Cardiac septum (tissue), 1 donor: ENCODE measurements at regions not wholly inside any gene's neighbourhood (a gene's known extent, or its start where the extent isn't known, plus 50 kb on each side); places are given as distances from the start of the nearest gene placed in this dataset.
A peak's percentile ranks its signal among the peaks of the same experiment; 100 is the strongest.

Experiments
- DNase-seq: peaks from one replicate; pipeline ENCODE4 v3.0.0-alpha.2; 2020; ENCODE audit warnings: low spot score
- intact Hi-C: fragments of 100-400 bp; cut with DNase I; formaldehyde crosslinking; loops from one replicate; pipeline ENCODE4 v1.14.0; 2022
- donor health status: DM: no; HTN: no; CAD: no.

DNA sequence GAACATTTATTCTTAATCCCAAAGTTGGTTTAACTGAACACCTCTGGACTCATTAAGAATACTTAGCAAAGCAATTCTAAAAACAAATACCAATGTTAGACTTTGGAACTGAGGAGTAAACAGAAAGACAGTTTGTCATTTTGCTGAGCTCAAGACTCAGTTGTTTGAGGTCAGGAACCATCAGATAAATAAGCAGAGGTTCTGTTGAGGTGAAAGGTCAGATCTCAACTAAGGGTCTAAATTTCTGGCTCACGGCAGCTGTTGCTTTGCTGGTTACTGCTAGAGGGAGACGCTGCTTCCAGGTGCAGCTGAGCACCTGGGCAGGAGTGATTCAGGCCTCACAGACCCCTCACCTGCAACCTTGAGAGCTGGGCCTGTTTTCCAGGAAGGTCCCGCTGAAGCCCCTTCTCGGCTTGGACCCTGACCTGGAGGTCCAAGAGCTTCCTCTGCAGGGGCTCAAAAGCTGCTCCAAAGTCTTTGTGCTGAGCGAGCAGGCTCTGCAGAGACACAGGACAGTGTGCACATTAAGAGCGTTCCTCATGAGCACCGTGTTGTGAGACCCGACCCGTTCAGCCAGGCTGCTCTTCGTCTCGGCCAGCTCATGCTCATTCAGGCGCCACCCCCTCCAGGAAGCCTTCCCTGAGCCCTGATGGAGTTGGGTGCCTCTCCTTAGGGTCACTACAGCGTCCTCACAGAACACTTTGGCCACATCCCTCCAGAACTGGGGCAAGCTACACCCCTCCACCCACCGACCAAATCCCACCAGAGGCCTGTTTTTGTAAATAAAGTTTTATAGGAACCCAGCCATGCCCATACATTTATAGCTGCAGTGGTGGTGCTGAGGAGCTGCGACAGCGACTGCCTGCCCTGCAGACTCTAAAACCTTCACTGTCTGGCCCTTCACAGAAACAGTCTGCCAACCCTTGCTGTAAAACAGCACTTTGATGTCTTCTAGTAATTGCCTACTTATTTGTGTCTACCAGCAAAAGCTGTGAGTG, 72.0 kb downstream of the SYNE3 start:
- no peak for DNase-seq
- intact Hi-C loops, result loop anchor here (5.0 to 10.0 kb wide), 2 partner anchors 320 to 548 kb away; no protein-coding TSS in a partner anchor

DNA sequence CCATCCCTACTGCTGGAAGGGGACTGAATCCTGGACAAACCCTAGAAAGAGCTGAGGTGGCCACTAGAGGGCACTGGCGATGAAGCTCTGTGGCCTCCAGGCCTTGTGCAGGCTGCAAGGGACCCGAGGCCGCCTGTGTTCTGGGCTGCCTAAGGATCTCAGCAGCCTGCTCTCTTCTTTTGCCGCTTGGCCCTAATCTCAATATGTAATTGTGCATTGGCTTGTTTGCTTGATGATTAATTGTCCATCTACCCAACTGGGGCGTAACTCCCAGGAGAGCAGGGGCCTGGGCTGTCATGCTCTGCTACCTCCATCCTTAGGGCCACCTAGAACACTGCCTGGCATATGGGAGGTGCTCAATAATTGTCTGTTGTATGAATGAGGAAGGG, 73.8 kb downstream of the SYNE3 start:
- intact Hi-C loops, result loop anchor here (1.0 to 10.0 kb wide), 3 partner anchors 85 to 550 kb away; no protein-coding TSS in a partner anchor
- DNase-seq, result peak; percentile 86

DNA sequence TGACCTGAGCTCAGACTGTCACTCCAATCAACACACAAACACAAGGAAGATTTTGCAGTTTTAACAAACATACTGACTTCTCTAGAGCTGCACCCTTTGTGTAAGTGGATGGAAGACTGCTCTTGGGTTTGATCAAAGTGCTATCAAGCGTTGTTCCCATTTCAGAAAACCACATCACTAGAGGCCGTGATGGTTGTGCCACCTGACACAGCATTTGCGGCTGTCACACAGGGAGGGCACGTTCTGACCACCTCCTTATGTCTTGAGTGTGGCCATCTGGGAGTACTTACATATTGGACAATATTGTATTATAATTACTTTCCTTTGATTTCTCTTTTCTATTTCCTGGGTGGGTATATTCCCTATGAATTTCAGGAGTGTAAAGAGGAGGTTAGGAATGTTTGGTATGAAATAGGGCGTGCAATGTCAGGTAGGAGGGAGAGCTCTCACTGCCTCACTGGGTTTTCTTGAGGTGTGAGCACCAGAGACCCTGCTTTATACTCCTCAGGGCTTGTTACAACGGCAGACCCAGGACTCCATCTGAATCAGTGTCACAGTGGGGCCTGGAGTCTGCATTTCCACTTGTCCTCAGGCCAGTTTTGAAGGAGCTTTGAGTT, 74.3 kb downstream of the SYNE3 start:
- DNase-seq, result no peak
- intact Hi-C loops, result loop anchor here (1.0 to 10.0 kb wide), 3 partner anchors 85 to 550 kb away; no protein-coding TSS in a partner anchor

DNA sequence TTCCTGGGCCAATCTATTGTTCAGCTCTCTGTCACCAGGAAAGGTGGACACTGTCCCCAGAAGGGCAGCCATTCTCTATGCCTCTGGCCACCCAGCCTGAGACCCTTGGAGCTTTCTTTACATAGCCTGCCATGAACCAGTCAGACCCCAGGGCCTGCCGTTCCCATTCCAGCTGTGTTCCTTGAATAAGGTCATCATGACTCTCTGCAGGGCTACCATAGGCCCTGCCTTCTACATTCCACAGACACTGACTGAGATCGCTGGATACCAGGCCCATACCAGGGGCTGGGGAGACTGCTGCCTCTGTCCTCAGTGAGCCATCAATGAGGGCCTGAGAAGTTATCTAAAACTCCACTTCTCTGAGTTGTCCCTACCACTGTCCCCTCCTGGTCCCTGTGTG, 75.5 kb downstream of the SYNE3 start:
- intact Hi-C loops, result loop anchor here (5.0 to 10.0 kb wide), 2 partner anchors 324 to 551 kb away; no protein-coding TSS in a partner anchor
- DNase-seq, result no peak

DNA sequence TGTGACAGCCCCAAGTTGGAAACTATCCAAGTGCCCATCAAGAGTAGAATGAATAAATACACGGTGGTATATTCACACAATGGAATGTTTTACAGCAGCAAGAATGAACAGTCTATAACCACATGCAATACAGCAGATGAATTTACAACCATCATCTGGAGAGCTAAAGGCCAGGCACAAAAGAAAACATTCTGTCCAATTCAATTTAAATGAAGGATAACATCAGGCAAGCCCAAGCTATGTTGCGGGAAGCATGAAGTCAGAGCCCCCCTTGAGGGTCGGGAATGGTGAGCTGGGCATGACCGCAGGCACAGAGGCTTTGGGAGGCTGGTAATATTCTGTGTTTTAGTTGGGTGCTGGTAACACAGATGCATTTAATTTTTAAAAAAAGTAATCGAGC, 76.0 kb downstream of the SYNE3 start:
- DNase-seq, result no peak
- intact Hi-C loops, result loop anchor here (5.0 to 10.0 kb wide), 2 partner anchors 324 to 552 kb away; no protein-coding TSS in a partner anchor

DNA sequence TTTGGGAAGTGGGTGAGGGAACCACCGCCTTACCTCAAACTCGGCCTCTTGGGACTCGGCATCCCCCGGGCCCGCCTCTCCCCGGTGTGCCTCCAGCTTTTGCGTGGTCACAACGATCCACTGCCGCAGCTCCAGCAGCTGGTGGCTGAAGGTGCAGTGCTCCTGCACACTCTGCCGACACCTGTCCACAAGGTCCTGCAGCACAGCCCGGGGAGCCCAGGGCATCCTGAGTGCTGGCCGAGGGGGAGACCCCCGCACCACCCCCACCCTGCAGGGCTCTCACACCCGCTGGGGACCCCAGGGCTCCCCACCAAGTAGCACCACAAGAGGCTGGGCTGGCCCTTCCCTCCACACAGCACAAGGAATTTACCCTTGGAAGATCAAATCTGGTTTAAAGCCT, 76.6 kb downstream of the SYNE3 start:
- intact Hi-C loops, result loop anchor here (5.0 to 10.0 kb wide), 3 partner anchors 325 to 552 kb away; no protein-coding TSS in a partner anchor
- DNase-seq, result no peak

DNA sequence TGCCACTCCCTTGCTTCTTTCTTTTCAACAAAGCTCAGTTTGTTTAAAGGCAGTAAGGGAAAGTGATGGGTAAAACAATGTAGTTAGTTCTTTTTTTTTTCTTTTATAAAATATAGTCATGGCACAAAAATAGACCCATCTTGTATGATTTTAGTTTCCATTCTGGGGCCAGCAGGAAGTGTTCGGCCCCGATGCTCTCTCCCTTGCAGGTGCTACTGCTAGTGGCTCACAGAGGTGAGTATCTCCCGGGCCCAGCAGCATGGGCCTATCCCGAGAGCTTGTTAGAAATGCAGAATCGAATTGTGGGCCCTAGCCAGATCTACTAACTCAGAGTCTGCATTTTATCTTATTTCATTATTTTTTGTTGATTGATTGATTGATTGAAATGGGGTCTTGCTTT, 78.7 kb downstream of the SYNE3 start:
- no peak for DNase-seq
- intact Hi-C loops, result loop anchor here (10.0 kb wide), 1 partner anchor 323 kb away; no protein-coding TSS in a partner anchor

DNA sequence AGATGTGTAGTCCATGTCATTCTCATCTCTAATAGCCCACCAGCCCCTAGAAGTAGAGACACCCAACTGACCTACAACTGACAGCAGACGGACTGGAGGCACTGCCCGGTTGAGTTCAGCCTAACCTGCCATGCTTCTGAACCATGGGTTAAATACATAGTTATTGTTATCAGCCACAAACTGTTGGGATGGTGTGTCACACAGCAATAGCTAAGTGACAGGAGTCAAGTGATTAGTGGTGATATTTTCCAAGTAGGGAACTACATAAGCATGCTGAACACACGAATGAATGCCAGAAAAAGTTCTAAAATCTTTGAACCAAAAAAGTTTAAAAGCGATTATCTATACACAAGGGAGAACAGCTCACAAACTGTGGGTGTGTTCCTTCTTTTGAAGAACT, 80.1 kb downstream of the SYNE3 start:
- DNase-seq, result no peak
- intact Hi-C loops, result loop anchor here (10.0 kb wide), 1 partner anchor 322 kb away; no protein-coding TSS in a partner anchor

DNA sequence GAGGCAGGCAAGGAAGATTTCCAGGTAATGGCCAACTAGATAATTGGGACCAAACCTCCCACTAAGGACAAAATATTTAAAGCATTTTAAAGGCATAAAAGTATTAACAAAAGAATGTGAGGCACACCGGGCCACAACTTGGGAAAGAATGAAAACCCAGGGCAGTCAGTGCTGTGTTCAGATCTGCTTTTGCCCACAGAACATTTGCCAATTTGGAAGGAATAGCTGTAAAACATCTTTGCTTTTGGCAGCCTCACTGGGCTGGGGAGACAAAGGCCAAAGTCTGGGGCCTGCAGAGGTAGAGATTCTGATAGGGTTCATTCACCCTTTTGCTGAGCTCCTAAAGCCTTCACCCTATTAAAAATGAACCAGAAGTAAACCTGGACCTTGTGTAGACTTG, 82.3 kb downstream of the SYNE3 start:
- no peak for DNase-seq
- intact Hi-C loops, result loop anchor here (5.0 to 10.0 kb wide), 2 partner anchors 319 to 747 kb away; no protein-coding TSS in a partner anchor

DNA sequence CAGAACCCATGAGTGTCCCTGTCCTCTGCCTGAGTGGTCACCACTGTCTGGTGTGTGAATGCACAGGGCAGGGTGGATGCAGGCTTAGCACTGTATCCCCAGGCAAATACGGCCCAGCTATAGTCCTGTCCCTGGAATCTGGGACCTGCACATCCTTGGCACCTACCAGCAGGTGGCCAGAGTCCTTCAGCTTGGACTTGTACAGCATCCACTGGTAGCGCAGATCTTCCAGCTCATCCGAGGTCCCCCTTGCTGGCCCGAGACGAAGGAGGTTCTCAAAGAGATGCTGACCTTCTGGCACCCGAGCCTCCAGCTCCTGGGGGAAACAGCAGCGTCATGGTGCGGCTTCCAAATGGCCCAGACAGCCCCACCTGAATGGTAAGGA, 83.4 kb downstream of the SYNE3 start:
- DNase-seq, result no peak
- intact Hi-C loops, result loop anchor here (5.0 to 10.0 kb wide), 2 partner anchors 318 to 746 kb away; no protein-coding TSS in a partner anchor

DNA sequence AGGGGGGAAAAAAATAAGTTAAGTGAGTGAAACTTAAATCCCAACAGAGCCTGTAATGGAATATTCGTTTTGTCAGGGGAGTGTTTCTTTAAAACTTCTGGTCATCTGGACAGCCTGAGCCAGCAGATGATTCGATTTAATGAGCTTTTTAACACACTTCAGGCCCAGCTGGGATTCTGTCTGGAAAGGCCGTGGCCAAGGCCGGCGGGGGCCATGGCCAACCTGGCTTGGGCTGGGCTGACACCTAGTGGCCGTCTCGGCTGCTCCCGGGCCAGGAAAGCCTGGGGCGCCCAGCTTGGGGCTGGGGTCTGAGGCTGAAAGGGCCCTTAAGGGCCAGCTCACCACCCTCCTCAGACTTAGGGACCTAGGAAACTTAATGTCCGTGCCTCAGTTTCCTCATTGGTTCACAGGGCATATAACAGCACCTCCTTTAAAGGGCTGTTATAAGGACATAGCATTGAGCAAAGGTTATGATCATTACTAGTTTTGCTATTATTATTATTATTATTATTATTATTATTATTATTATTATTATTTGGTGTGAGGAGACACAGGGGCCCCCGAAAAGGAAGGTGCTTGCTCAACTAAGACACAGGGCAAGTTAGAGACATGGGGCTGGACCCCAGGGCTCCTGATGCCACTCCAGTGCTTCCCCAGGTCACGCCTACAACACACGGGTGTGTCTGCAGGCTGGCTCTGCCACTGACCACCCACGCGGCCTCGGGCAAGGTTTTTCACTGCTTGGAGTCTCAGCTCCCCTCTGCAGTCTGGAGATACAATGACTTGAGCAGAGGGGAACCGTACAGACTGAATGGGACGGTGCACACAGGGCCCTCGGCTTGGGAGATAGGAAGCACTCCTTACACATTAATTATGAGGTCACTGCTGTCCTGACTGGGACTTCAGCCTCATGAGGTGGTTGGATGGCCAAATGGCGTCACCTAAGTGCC, 84.0 kb downstream of the SYNE3 start:
- DNase-seq, result no peak
- intact Hi-C loops, result loop anchor here (5.0 to 10.0 kb wide), 2 partner anchors 318 to 745 kb away; no protein-coding TSS in a partner anchor

DNA sequence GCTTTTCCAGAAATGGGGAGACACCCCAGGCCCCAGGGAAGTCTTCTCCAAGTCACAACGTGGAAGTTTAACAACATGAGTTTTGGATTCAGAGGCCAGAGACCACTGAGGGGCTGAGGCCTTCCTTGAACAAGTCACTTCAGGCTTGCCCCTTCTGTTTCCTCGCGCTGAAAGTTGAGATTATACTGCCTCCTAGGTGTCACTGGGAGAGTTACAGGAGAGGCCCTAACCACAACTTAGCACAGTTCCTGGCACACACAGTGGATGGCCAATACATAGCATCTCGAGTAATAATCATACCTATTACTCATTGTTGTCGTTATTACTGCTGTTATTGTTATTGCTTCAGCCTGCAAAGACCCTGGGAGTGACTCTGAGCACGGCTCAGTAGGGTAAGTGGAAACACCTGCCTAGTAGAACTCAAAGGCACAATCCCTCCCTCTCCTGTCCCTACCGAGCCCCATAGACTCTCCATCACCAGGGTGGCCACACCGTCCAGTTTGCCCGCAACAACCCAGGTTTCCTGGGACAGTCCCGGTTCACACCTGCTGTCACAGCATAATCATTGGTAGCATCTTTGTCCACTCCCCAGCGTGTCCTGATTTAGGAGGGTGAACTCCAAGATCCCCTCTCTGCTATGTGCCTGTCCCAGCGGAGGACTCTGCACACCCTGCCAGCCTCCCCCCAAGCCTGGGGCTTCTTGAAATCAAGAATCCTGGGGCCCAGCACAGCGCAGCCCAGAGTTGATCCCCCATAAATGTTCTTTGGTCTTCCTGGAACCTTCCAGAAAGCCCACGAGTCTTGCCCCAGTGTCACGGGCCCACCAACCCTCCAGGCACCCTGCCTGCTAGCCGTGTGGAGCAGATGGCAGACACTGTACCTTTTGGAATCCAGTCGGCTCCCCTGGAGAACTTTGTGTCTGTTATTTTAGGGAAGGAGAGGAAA, 85.0 kb downstream of the SYNE3 start:
- no peak for DNase-seq
- intact Hi-C loops, result loop anchor here (5.0 to 10.0 kb wide), 2 partner anchors 317 to 744 kb away; no protein-coding TSS in a partner anchor

DNA sequence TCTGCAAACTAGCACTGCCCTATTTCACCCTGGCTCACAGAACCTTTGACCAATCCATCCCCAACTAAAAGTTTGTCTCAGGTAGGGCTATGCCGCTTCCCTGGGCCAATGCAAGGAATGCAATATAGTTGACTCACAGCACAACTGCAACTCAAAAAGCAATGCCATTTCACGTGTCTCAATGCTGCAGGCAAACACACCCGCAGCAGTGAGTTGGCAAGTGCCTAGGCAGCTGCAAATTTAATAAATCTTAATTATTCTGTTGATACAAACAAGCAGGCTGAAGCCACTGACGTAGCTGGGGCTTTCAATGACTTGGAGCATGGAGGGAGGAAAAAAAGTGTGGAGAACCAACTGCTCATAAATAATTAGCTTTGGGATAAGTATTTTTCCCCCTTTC, 87.9 kb downstream of the SYNE3 start:
- intact Hi-C loops, result loop anchor here (10.0 kb wide), 1 partner anchor 134 kb away; no protein-coding TSS in a partner anchor
- no peak for DNase-seq

DNA sequence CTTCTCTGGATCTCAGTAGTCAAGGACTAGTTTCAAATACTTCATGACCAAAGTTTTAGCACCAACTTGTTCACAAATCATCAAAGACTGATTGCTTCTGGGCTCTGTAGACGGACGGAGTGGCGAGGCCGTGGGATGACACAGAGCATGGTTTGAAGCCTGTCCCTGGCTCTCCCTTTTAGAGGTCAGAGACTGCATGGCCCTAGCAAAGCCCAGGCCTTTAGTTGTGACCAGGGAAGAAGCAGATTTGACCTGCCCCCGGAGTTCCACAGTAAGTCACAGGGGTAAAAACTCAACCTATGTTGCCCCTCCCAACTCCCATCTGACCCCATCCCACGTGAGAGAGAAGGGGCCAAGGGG, 90.4 kb downstream of the SYNE3 start:
- intact Hi-C loops, result loop anchor here (10.0 kb wide), 1 partner anchor 131 kb away; no protein-coding TSS in a partner anchor

DNA sequence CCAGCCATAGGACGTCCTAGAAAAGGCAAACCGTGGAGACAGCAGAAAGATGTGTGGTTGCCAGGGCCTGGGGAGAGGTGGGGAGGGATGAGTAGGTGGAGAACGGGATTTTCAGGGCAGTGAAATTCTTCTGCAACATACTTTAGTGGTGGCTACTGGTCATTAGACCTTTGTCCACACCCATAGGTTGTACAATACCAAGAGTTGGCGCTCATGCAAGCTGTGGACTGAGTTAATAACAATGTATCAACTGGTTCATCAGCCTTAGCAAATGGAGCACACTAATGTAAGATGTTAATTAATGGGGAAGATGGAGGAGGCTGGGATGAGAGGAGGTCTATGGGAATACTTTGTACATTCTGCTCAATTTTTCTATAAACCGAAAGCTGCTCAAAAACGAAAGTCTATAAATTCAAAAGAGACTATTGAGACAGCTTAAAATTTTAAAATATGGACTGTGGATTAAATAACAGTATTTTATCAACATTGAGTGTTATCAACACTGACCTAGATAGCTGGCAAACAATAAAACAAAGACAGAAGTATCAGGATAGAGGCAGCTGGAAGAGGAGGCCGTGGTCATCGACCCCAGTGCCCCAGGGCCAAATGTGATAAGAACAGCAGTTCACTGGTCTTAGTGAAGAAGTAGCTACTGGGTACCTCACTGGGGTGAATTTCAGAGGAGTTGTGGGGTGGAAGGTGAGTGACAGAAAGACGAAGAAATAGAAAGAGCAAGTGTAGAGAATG, 90.9 kb downstream of the SYNE3 start:
- intact Hi-C loops, result loop anchor here (10.0 kb wide), 1 partner anchor 131 kb away; no protein-coding TSS in a partner anchor
- no peak for DNase-seq

More for the DNA sequence above, 90.4 kb downstream of the SYNE3 start:
- no peak for DNase-seq

DNA sequence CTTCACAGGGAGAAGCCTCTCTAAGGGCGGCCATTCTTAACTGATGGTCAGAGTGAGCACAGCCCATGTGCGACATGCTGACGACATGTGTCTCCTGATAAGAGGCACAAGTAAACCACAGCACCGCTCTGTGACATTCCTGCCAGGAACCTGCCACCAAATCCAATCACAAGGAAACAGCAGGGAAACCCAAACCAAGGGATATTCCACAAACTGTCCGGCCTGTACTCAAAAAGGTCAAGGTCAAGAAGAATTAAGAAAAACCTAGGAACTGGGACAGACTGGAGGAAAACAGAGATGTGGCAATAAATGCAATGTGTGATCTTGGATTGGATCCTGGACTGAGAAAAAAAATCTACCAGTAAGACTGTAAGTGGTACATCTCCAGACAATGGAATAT, 91.9 kb downstream of the SYNE3 start:
- intact Hi-C loops, result loop anchor here (5.0 to 10.0 kb wide), 2 partner anchors 67 to 130 kb away; no protein-coding TSS in a partner anchor
- DNase-seq, result no peak

DNA sequence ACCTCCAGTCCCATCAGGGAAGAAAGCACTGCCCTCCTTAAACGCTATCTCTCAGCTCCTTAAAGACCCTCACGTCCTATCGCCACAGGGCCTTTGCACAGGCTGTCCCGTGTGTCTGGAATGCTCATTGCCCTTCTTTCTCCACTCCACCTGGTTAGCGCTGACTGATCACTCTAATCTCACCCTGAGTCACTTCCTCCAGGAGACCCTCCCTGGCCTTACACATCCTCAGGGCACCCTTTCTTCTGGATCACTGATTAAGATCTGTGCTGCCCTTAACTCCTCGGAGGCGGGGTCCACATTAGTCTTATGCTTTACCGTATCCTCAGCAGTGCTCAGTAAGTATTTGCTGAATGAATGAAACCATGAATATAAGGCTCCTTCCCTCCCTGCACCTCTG, 94.7 kb downstream of the SYNE3 start:
- no peak for DNase-seq
- intact Hi-C loops, result loop anchor here (5.0 to 10.0 kb wide), 2 partner anchors 64 to 127 kb away; no protein-coding TSS in a partner anchor
